CD4-positive, alpha-beta T cell treated with Interleukin-15 for 4 hours (primary cell): ENCODE measurements at regions not wholly inside any gene's neighbourhood (a gene's known extent, or its start where the extent isn't known, plus 50 kb on each side); places are given as distances from the start of the nearest gene placed in this dataset.
"Not testable (repeated sequence)": the region's sequence is repeated elsewhere in the genome, so short reads cannot be mapped to it uniquely, and the experiment has no call there.

ENCODE experiments used
- DNase-seq: peaks from one replicate; pipeline ENCODE4 v3.0.0-alpha.2; 2020; ENCODE audit warnings: low spot score

DNA sequence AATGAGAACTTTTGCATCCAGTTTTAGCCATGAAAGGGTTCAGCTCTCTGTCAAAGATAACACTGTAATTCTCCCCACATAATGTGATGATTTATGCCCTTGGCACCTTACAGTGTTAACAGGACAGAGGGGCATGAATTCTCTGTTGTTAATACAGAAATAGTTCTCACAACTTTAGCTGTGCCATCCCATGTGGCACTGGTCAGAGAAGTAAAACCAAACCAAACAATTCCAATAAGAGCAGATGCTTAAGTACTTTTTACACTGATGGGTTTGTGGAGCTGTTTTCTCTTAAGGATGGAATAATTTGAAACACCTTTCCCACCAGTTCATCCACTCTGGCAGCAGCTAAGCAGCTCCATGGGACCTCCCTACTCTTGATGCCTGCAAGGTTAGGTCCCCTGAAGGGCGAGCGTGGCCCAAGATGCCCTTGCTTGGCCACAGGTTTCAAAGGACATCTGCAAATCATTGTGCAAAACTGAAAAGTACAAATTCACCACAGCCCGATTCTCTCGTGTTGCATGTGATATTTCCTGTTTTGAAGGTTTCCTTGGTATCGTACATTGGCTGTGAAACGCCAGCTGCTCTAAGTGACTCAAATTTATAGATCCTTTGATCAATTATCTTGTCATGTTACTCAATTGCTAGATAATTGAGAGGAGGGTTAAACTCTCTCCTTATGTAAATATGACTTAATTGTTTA is 82.5 kb upstream of the CREB5 start:
- DNase-seq: peak; percentile 25

- no peak for DNase-seq
These were observed 81.8 kb upstream of the CREB5 start for GRCh38 chr7:28330384-28331070.

DNA sequence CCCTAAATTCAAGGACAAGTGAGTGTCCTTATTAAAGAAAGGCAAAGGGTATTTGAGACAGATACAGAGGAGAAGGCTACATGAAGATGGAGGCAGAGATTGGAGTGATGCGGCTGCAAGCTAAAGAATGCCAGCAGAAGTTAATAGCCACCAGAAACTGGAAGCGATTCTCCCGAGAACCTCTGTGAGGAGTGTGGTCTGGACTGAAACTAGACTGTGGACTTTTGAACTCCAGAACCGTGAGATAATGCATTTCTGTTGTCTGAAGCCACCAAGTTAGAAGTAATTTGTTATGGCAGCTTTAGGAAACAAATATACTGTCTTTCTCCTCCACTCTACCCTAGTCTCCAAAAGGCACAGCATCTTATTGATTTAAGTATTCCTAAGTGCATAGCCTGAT is 80.3 kb upstream of the CREB5 start:
- no peak for DNase-seq

- DNase-seq: not testable (repeated sequence)
These were observed 78.8 kb upstream of the CREB5 start for GRCh38 chr7:28333548-28333947.

- DNase-seq: no peak
These were observed 75.5 kb upstream of the CREB5 start for GRCh38 chr7:28336806-28337205.

DNA sequence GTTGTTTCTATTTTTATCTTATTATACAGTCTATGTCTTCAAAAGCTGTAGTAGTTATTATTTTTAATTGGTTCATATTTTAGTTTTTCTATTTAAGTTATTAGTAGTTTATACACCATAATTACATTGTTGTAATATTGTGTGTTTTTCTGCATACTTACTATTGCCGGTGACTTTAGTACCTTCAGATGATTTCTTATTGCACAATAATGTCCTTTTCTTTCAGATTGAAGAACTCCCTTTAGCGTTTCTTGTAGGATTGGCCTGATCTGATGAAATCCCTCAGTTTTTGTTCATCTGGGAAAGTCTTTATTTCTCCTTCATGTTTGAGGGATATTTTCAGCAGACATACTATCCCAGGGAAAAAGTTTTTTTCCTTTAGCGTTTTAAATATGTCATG is 74.3 kb upstream of the CREB5 start:
- no peak for DNase-seq

DNA sequence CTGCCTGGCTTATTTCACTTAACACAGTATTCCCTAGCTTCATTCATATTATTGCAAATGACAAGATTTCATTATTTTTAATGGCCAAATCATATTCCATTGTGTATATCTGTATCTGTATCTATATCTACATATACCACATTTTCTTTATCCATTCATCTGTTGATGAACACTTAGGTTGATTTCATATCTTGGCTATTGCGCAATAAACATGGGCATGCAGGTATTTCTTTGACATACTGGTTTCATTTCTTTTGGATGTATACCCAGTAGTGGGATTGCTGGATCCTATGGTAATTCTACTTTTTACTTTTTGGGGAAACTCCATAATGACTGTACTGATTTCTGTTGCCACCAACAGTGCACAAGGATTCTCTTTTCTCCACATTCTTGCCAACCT is 68.9 kb upstream of the CREB5 start:
- no peak for DNase-seq

GRCh38 chr7:28346256-28346655 is 66.1 kb upstream of the CREB5 start:
- DNase-seq: no peak

GRCh38 chr7:28346676-28347363 is 65.5 kb upstream of the CREB5 start:
- DNase-seq: no peak

DNA sequence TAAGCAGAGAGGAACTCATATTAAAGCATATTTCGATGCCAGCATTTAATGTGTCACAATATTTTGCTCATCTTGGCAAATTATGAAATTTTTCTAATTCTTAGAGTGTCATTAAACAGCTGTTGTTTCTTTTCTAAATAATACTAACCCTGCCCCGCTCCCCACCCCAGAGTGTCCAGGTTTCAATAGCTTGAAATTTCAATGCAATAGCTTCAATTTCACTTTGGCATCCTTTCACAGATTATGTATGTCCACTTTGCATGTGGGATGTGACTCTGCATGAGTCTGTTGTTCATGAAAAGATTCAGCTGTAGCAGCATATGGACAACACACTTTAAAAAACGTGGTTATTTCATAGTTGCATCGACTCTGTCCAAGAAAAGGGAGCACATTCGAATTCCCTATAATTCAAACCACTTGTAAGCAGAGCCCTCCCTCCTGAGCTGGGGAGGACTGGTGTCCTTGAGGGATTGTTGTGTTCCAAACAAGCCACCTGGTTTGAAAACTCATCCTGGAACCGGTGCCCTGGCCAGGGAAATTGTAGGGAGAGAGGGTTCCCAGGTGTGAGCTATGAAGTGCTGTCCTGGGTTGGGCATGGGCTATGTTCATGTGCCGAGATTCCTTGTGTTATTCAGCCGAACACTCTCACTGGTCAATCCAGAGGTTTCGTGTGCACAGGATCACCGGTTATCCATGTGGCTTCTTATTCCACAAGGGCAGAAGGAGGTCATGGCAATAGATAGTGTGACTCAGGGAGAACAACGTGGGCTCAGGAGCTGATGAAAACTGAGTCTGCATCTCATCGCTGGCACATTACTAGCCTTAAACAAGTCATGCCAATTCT is 64.6 kb upstream of the CREB5 start:
- no peak for DNase-seq

DNA sequence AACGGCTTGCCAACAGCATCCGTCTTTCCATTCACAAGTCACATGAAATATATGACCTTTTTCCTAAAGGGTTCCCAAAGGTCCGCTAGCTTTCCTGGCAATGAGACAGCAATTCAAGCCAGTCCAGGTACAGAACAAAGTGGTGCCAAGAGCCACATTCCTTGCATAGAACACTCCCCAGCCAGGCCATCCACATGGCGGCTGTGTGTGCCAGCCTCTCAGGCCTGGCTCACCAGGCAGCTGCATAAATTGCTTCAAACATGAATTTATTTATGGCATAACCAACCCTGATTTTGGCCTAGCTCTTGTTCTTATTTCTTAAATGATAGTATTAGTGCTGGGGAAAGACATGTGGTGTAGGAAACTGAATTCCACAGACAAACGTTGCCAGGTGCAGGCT is 63.7 kb upstream of the CREB5 start:
- no peak for DNase-seq

GRCh38 chr7:28349637-28350036 is 62.7 kb upstream of the CREB5 start:
- DNase-seq: no peak

GRCh38 chr7:28350662-28351061 is 61.7 kb upstream of the CREB5 start:
- DNase-seq: no peak

GRCh38 chr7:28351450-28351849 is 60.9 kb upstream of the CREB5 start:
- DNase-seq: no peak

DNA sequence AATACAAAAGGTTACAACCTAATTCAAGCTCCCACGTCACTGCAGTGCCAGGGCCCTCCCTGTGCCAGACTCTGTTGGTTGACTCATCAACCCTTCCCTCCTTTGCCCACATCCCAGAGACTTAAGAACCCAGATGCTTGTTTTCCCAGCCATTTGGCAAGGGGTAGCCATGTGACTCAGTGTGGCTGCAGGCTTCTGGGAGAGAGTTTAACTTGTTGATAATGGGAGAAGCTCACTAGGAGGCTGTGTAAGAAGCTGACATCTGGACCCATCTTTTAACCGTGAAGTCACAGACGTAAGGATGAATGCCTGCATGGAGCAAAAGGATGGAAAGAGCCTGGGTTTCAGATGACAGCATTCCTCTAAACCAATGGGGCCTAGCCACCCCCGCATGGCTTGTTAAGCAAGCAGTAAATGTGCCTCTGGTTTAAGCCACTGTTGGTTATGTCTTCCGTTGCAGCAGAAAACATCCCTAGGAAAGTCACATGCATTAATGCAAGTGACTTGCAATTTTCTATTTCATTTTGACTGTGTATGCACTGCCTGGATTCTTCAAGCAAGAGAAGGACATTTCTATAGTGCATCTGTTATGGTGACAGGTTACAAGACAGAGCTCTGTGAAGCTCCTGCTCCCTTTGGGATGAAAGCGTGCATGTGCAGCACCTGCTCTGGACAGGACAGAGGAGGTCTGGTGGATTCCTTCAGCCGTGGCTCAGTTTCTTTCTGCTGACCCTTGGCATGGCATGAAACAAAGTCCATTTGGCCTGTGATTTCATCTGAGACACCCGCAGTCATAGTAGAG is 57.5 kb upstream of the CREB5 start:
- no peak for DNase-seq

DNA sequence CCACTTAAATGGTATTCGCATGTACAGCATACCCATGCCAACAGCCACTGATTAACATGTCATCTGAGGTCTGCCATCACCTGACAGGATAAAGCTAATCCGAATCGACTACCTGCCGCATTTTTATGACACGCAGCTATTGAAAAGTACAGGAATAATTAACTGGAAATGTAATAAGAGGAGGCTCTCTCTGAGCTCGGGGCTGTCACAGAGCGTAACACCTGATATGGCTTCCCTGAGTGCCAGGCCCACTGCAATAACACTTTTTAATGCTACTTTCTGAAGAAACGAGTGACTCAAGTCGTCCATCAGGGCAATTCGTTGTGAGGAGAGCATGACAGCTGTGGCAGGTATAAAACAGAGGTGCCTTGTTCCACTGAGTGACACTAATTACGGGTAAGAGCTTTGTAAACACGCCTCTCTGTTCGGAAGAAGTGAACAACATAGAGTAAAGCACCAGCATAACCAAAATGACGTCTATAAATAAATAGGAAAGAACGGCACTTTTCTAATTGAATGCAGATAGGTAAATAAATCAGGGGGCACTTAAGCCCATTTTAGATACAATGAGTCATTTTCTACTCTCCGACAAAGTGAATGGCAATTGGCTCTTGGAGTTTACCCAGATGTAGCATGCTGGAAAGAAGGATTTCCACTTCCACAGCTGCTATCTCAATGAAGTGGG is 56.5 kb upstream of the CREB5 start:
- DNase-seq: no peak

DNA sequence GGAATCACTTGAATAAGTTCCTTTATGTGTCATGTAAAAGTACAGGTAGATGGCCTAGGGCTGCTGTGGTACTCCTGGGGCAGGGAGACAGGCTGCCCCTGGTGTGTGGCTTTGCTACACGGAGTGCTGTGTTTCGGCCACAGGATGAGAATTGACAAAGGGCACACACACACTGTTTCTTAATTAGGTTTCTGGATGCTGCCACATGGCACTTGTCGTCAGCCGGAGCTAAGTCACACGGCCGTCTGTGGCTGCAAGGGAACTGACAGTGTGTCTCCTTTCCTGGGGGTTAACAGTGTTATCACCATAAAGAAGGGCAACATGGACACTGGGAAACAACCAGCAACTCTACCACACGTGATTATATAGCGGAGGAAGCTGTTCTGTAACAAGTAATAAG is 55.7 kb upstream of the CREB5 start:
- no peak for DNase-seq

DNA sequence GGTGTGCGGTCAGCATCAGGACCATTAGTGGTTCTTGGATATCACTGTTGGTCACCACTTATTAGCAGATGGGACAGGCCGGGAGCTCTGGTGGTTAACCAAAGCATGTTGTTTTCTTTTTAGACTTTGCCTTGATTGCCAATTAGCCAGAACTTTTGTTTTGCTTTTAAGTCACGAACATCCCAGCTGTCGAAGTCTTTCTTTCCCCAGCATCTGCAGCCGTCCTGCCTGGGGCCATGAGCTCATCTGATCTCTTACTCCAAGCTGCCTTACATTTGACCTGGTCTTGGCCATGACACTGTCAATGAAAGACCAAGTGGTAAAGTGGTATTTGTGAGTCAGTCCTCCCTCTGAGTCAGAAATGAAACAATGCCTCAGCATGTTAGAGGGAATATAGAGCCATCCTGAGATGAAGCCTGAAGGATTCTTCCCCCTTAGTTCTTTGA is 53.9 kb upstream of the CREB5 start:
- no peak for DNase-seq

GRCh38 chr7:28360739-28361138 is 51.6 kb upstream of the CREB5 start:
- DNase-seq: no peak

DNA sequence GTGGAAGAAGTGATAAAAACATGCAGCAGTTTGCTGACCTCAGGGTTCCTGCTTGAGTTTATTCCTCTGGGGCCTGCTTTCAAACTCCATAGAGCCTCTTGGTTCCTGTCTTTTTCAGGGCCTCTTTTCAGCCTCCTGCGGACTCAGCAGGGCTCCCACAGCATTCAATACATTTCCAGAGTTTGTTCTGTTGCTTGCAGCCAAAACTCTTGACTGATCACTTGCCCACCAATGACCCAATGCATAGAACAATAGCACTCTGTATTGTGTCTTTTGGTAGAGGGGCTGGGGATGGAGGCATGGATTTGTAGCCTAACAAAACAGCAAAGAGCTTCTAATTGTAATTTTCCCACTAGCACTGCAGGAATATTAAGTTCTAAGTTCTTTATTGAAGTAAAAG is 50.8 kb upstream of the CREB5 start:
- DNase-seq: no peak

GRCh38 chr7:28362182-28362581 is 50.1 kb upstream of the CREB5 start:
- no peak for DNase-seq
